Adrenal gland (tissue), 5 donors: ENCODE measurements at regions not wholly inside any gene's neighbourhood (a gene's known extent, or its start where the extent isn't known, plus 50 kb on each side); places are given as distances from the start of the nearest gene placed in this dataset.

Experiments used
- CTCF ChIP-seq, 6 experiments: fragments of 450-650 bp in 4 of 6; fragments of 200-600 bp in 2 of 6; sonication (generic) in 1 of 6; IDR thresholded peaks; 1 replicate in 5 of 6; 2 replicates in 1 of 6; pipeline versions ENCODE4 v1.5.1 to v1.8.0; 2016 to 2021; ENCODE audit warnings: antibody characterized with exemption in 6 of 6, mild to moderate bottlenecking in 2 of 6, moderate library complexity in 1 of 6
- POLR2A ChIP-seq, 2 donors: fragments of 450-650 bp; IDR thresholded peaks; one replicate each; pipeline ENCODE4 v1.6.1; 2017; ENCODE audit warnings: antibody characterized with exemption in 2 of 2, mild to moderate bottlenecking in 2 of 2, moderate library complexity in 1 of 2
- donor health status: DM: no; HTN: no; CAD: no.

- TF ChIP-seq CTCF (IDR thresholded peaks at IDR 0.05) (no peak), POLR2A (IDR thresholded peaks at IDR 0.05) (no peak)
Observed at GRCh38 chr16:65318138-65318537, 196.3 kb upstream of the CDH11 start.
